ENCODE measurements at regions not wholly inside any gene's neighbourhood (a gene's known extent, or its start where the extent isn't known, plus 50 kb on each side); places are given as distances from the start of the nearest gene placed in this dataset.

GRCh38 chr2:184357033-184357432 lies 241.3 kb upstream of the ZNF804A start:
- H3K27ac Mint-ChIP-seq: no peak overlapping the region
- no peak for TF ChIP-seq CTCF (IDR thresholded peaks at IDR 0.05; ENCODE audit: unreplicated experiment)
- no peaks in the 10 kb centered on the region for H3K9me3 Mint-ChIP-seq (ENCODE audit: low read depth)
- no peaks in the 10 kb centered on the region for H3K27me3 Mint-ChIP-seq
- no peaks in the 10 kb centered on the region for H3K36me3 Mint-ChIP-seq (ENCODE audit: insufficient read depth)
- no peak overlapping the region for H3K4me3 Mint-ChIP-seq (ENCODE audit: low read depth)
- no peak for DNase-seq (ENCODE audit: low spot score, unreplicated experiment)
- no peaks in the 10 kb centered on the region for H3K4me1 Mint-ChIP-seq (ENCODE audit: low read depth)

GRCh38 chr2:184359379-184359778 lies 238.9 kb upstream of the ZNF804A start:
- Mint-ChIP-seq H3K27ac (no peak overlapping the region), H3K27me3 (no peaks in the 10 kb centered on the region), H3K9me3 (ENCODE audit: low read depth) (no peaks in the 10 kb centered on the region), H3K4me1 (ENCODE audit: low read depth) (no peaks in the 10 kb centered on the region), H3K36me3 (ENCODE audit: insufficient read depth) (no peaks in the 10 kb centered on the region), H3K4me3 (ENCODE audit: low read depth) (no peak overlapping the region)
- DNase-seq (ENCODE audit: low spot score, unreplicated experiment): no peak
- no peak for TF ChIP-seq CTCF (IDR thresholded peaks at IDR 0.05; ENCODE audit: unreplicated experiment)

GRCh38 chr2:184363213-184363612 lies 235.1 kb upstream of the ZNF804A start:
- no peaks in the 10 kb centered on the region for H3K27me3 Mint-ChIP-seq

GRCh38 chr2:184367211-184367610 lies 231.1 kb upstream of the ZNF804A start:
- Mint-ChIP-seq H3K4me3 (ENCODE audit: low read depth) (no peak overlapping the region), H3K27ac (no peak overlapping the region), H3K36me3 (ENCODE audit: insufficient read depth) (no peaks in the 10 kb centered on the region), H3K4me1 (ENCODE audit: low read depth) (no peaks in the 10 kb centered on the region), H3K9me3 (ENCODE audit: low read depth) (no peaks in the 10 kb centered on the region), H3K27me3 (no peaks in the 10 kb centered on the region)
- DNase-seq (ENCODE audit: low spot score, unreplicated experiment): no peak
- TF ChIP-seq CTCF (IDR thresholded peaks at IDR 0.05; ENCODE audit: unreplicated experiment): no peak

More at GRCh38 chr2:184363213-184363612, 235.1 kb upstream of the ZNF804A start:
- DNase-seq (ENCODE audit: low spot score, unreplicated experiment): no peak
- H3K9me3 Mint-ChIP-seq (ENCODE audit: low read depth): no peaks in the 10 kb centered on the region
- no peak overlapping the region for H3K27ac Mint-ChIP-seq
- TF ChIP-seq CTCF (IDR thresholded peaks at IDR 0.05; ENCODE audit: unreplicated experiment): no peak
- no peak overlapping the region for H3K4me3 Mint-ChIP-seq (ENCODE audit: low read depth)
- H3K4me1 Mint-ChIP-seq (ENCODE audit: low read depth): no peaks in the 10 kb centered on the region
- H3K36me3 Mint-ChIP-seq (ENCODE audit: insufficient read depth): no peaks in the 10 kb centered on the region

GRCh38 chr2:184369307-184369706 lies 229.0 kb upstream of the ZNF804A start:
- no peak overlapping the region for H3K4me3 Mint-ChIP-seq (ENCODE audit: low read depth)
- no peak for TF ChIP-seq CTCF (IDR thresholded peaks at IDR 0.05; ENCODE audit: unreplicated experiment)
- no peak overlapping the region for H3K27ac Mint-ChIP-seq
- H3K27me3 Mint-ChIP-seq: no peaks in the 10 kb centered on the region
- no peak for DNase-seq (ENCODE audit: low spot score, unreplicated experiment)
- no peaks in the 10 kb centered on the region for H3K9me3 Mint-ChIP-seq (ENCODE audit: low read depth)
- H3K36me3 Mint-ChIP-seq (ENCODE audit: insufficient read depth): no peaks in the 10 kb centered on the region
- no peaks in the 10 kb centered on the region for H3K4me1 Mint-ChIP-seq (ENCODE audit: low read depth)

All from progenitor cell of endocrine pancreas (in vitro differentiated cells).